NT2/D1 (cell line): ENCODE measurements at regions not wholly inside any gene's neighbourhood (a gene's known extent, or its start where the extent isn't known, plus 50 kb on each side); places are given as distances from the start of the nearest gene placed in this dataset.

Source experiments
- DNase-seq: peaks from one replicate; pipeline ENCODE4 v3.0.0-alpha.2; 2011; ENCODE audit warnings: low read depth, low spot score
- H3K27me3 ChIP-seq: 2 replicates; pipeline ENCODE4 v1.6.0; 2011; ENCODE audit warnings: mild to moderate bottlenecking; ENCODE audit not compliant: insufficient read length, insufficient read depth
- H3K36me3 ChIP-seq: 2 replicates; pipeline ENCODE4 v1.6.1; 2011; ENCODE audit warnings: mild to moderate bottlenecking, low read length, mixed read lengths; ENCODE audit not compliant: insufficient read depth, insufficient read length
- H3K4me1 ChIP-seq: 2 replicates; pipeline ENCODE4 v1.5.1; 2011; ENCODE audit not compliant: insufficient read depth, insufficient read length
- H3K4me3 ChIP-seq: 2 replicates; pipeline ENCODE4 v1.5.1; 2011; ENCODE audit warnings: low read depth; ENCODE audit not compliant: insufficient read length
- H3K9ac ChIP-seq: 2 replicates; pipeline ENCODE4 v1.6.0; 2011; ENCODE audit warnings: low read depth; ENCODE audit not compliant: insufficient read length
- H3K9me3 ChIP-seq: 2 replicates; pipeline ENCODE4 v1.5.1; 2011; ENCODE audit warnings: mild to moderate bottlenecking, low read length; ENCODE audit not compliant: insufficient read depth
- SUZ12 ChIP-seq: IDR thresholded peaks from 2 replicates; pipeline ENCODE4 v1.6.1; 2011; ENCODE audit not compliant: insufficient read length, insufficient read depth; ENCODE audit errors: extremely low read depth
- YY1 ChIP-seq: IDR thresholded peaks from 2 replicates; pipeline ENCODE4 v1.6.1; 2011; ENCODE audit not compliant: insufficient read length, insufficient read depth
- ZNF274 ChIP-seq: IDR thresholded peaks from 2 replicates; pipeline ENCODE4 v1.6.1; 2011; ENCODE audit warnings: mild to moderate bottlenecking, low read depth, low read length

- no peak for DNase-seq
- Histone ChIP-seq H3K27me3 (no peaks in the 10 kb centered on the region), H3K36me3 (no peaks in the 10 kb centered on the region), H3K9ac (no peak overlapping the region), H3K4me3 (no peak overlapping the region), H3K9me3 (no peaks in the 10 kb centered on the region), H3K4me1 (no peaks in the 10 kb centered on the region)
- TF ChIP-seq ZNF274, result no peak
- no peak for TF ChIP-seq YY1
- no peak for TF ChIP-seq SUZ12
Observed at GRCh38 chr11:69233744-69234570, 60.0 kb upstream of the MYEOV start.

GRCh38 chr11:69234740-69235710 is 58.9 kb upstream of the MYEOV start:
- Histone ChIP-seq H3K36me3 (no peaks in the 10 kb centered on the region), H3K4me3 (no peak overlapping the region), H3K9me3 (no peaks in the 10 kb centered on the region), H3K4me1 (no peaks in the 10 kb centered on the region), H3K27me3 (no peaks in the 10 kb centered on the region), H3K9ac (no peak overlapping the region)
- no peak for DNase-seq
- TF ChIP-seq ZNF274 (no peak), YY1 (no peak), SUZ12 (no peak)

GRCh38 chr11:69238573-69239351 is 55.2 kb upstream of the MYEOV start:
- Histone ChIP-seq H3K27me3 (no peaks in the 10 kb centered on the region), H3K9me3 (peaks cover 5% of the 10 kb centered on the region; the same call in 1 of the 2 replicates), H3K36me3 (no peaks in the 10 kb centered on the region), H3K4me3 (no peak overlapping the region), H3K4me1 (no peaks in the 10 kb centered on the region), H3K9ac (no peak overlapping the region)
- DNase-seq, result no peak
- TF ChIP-seq YY1, result no peak
- no peak for TF ChIP-seq ZNF274
- TF ChIP-seq SUZ12, result no peak

GRCh38 chr11:69239641-69240040 is 54.3 kb upstream of the MYEOV start:
- Histone ChIP-seq H3K27me3 (no peaks in the 10 kb centered on the region), H3K9me3 (peaks cover 5% of the 10 kb centered on the region; the same call in 1 of the 2 replicates), H3K4me3 (no peak overlapping the region), H3K4me1 (no peaks in the 10 kb centered on the region), H3K9ac (no peak overlapping the region), H3K36me3 (no peaks in the 10 kb centered on the region)
- no peak for DNase-seq
- TF ChIP-seq ZNF274 (no peak), YY1 (no peak), SUZ12 (no peak)

GRCh38 chr11:69240332-69241074 is 53.5 kb upstream of the MYEOV start:
- Histone ChIP-seq H3K9me3 (peaks cover 5% of the 10 kb centered on the region; the same call in 1 of the 2 replicates), H3K36me3 (no peaks in the 10 kb centered on the region), H3K4me1 (no peaks in the 10 kb centered on the region), H3K4me3 (no peak overlapping the region), H3K9ac (no peak overlapping the region), H3K27me3 (no peaks in the 10 kb centered on the region)
- TF ChIP-seq YY1, result no peak
- TF ChIP-seq SUZ12, result no peak
- no peak for TF ChIP-seq ZNF274
- DNase-seq, result no peak

GRCh38 chr11:69241075-69241740 is 52.7 kb upstream of the MYEOV start:
- Histone ChIP-seq H3K4me3 (no peak overlapping the region), H3K27me3 (no peaks in the 10 kb centered on the region), H3K36me3 (no peaks in the 10 kb centered on the region), H3K9me3 (peaks cover 5% of the 10 kb centered on the region; the same call in 1 of the 2 replicates), H3K4me1 (no peaks in the 10 kb centered on the region), H3K9ac (no peak overlapping the region)
- TF ChIP-seq SUZ12, result no peak
- DNase-seq, result no peak
